ENCODE measurements at regions not wholly inside any gene's neighbourhood (a gene's known extent, or its start where the extent isn't known, plus 50 kb on each side); places are given as distances from the start of the nearest gene placed in this dataset.

- ChIA-PET CTCF (interaction anchor here (1.1 kb wide), 1 partner anchor 41 kb away, joined by 3 read pairs; no protein-coding TSS in a partner anchor), POLR2A (no interaction called here)
- H3K36me3 Mint-ChIP-seq (ENCODE audit: low read depth), result no peaks in the 10 kb centered on the region
- no peaks in the 10 kb centered on the region for H3K27me3 Mint-ChIP-seq (ENCODE audit: low read depth)
- H3K27ac Mint-ChIP-seq, result peak overlapping the region; percentile 1
- peaks cover 29% of the 10 kb centered on the region for H3K4me1 Mint-ChIP-seq (ENCODE audit: low read depth)
- H3K9me3 Mint-ChIP-seq (ENCODE audit: insufficient read depth), result no peaks in the 10 kb centered on the region
- H3K4me3 Mint-ChIP-seq, result no peak overlapping the region
- ATAC-seq, result no peak
- DNase-seq, result no peak
Measured at GRCh38 chr1:10901091-10901890, 104.8 kb upstream of the CASZ1 start.

- DNase-seq (no peak), ATAC-seq (no peak)
- H3K36me3 Mint-ChIP-seq (ENCODE audit: low read depth), result no peaks in the 10 kb centered on the region
- peaks cover 35% of the 10 kb centered on the region for H3K4me1 Mint-ChIP-seq (ENCODE audit: low read depth)
- H3K27me3 Mint-ChIP-seq (ENCODE audit: low read depth), result peaks cover 4% of the 10 kb centered on the region
- H3K9me3 Mint-ChIP-seq (ENCODE audit: insufficient read depth), result no peaks in the 10 kb centered on the region
- ChIA-PET CTCF (no interaction called here), POLR2A (no interaction called here)
- H3K4me3 Mint-ChIP-seq, result no peak overlapping the region
- no peak overlapping the region for H3K27ac Mint-ChIP-seq
Measured at GRCh38 chr1:10901891-10902805, 105.7 kb upstream of the CASZ1 start.

- H3K4me3 Mint-ChIP-seq, result no peak overlapping the region
- CTCF ChIA-PET, result no interaction called here
Measured at GRCh38 chr1:10903421-10903820, 107.0 kb upstream of the CASZ1 start.

GRCh38 chr1:10903821-10904220, 107.4 kb upstream of the CASZ1 start:
- Mint-ChIP-seq H3K9me3 (ENCODE audit: insufficient read depth) (no peaks in the 10 kb centered on the region), H3K4me3 (no peak overlapping the region), H3K36me3 (ENCODE audit: low read depth) (no peaks in the 10 kb centered on the region), H3K4me1 (ENCODE audit: low read depth) (peaks cover 34% of the 10 kb centered on the region), H3K27ac (peak overlapping the region; percentile 92), H3K27me3 (ENCODE audit: low read depth) (peaks cover 5% of the 10 kb centered on the region)
- ATAC-seq (peak; percentile 72), DNase-seq (peak; percentile 56)
- POLR2A ChIA-PET, result interaction anchor here (1.1 kb wide), 1 partner anchor 14 kb away, joined by 5 read pairs; no protein-coding TSS in a partner anchor
- CTCF ChIA-PET, result interaction anchor here (0.8 to 1.2 kb wide), 2 partner anchors 38 to 409 kb away, joined by 4 to 6 read pairs; no protein-coding TSS in a partner anchor

More at GRCh38 chr1:10903421-10903820, 107.0 kb upstream of the CASZ1 start:
- peaks cover 5% of the 10 kb centered on the region for H3K27me3 Mint-ChIP-seq (ENCODE audit: low read depth)
- POLR2A ChIA-PET, result interaction anchor here (1.1 kb wide), 1 partner anchor 15 kb away, joined by 5 read pairs; no protein-coding TSS in a partner anchor
- peaks cover 35% of the 10 kb centered on the region for H3K4me1 Mint-ChIP-seq (ENCODE audit: low read depth)
- ATAC-seq, result no peak
- peak overlapping the region; percentile 92 for H3K27ac Mint-ChIP-seq
- H3K36me3 Mint-ChIP-seq (ENCODE audit: low read depth), result no peaks in the 10 kb centered on the region
- H3K9me3 Mint-ChIP-seq (ENCODE audit: insufficient read depth), result no peaks in the 10 kb centered on the region
- DNase-seq, result no peak

- POLR2A ChIA-PET, result interaction anchor here (1.1 kb wide), 1 partner anchor 13 kb away, joined by 5 read pairs; no protein-coding TSS in a partner anchor
- peak overlapping the region; percentile 42 for H3K4me3 Mint-ChIP-seq
Measured at GRCh38 chr1:10904396-10905358, 107.8 kb upstream of the TARDBP start.

GRCh38 chr1:10905841-10906655, 106.4 kb upstream of the TARDBP start:
- H3K27me3 Mint-ChIP-seq (ENCODE audit: low read depth), result peaks cover 8% of the 10 kb centered on the region
- ChIA-PET POLR2A (no interaction called here), CTCF (interaction anchor here (1.4 kb wide), 1 partner anchor 214 kb away, joined by 4 read pairs; no protein-coding TSS in a partner anchor)
- no peak overlapping the region for H3K4me3 Mint-ChIP-seq
- H3K27ac Mint-ChIP-seq, result no peak overlapping the region
- ATAC-seq (no peak), DNase-seq (no peak)
- no peaks in the 10 kb centered on the region for H3K9me3 Mint-ChIP-seq (ENCODE audit: insufficient read depth)
- no peaks in the 10 kb centered on the region for H3K36me3 Mint-ChIP-seq (ENCODE audit: low read depth)
- H3K4me1 Mint-ChIP-seq (ENCODE audit: low read depth), result peaks cover 38% of the 10 kb centered on the region

More at GRCh38 chr1:10904396-10905358, 107.8 kb upstream of the TARDBP start:
- ATAC-seq, result peak; percentile 59
- Mint-ChIP-seq H3K27me3 (ENCODE audit: low read depth) (peaks cover 5% of the 10 kb centered on the region), H3K27ac (peak overlapping the region; percentile 92), H3K36me3 (ENCODE audit: low read depth) (no peaks in the 10 kb centered on the region), H3K4me1 (ENCODE audit: low read depth) (peaks cover 36% of the 10 kb centered on the region), H3K9me3 (ENCODE audit: insufficient read depth) (no peaks in the 10 kb centered on the region)
- DNase-seq, result peak; percentile 65
- CTCF ChIA-PET, result interaction anchor here (0.8 to 1.2 kb wide), 2 partner anchors 37 to 410 kb away, joined by 4 to 6 read pairs; no protein-coding TSS in a partner anchor

- no peaks in the 10 kb centered on the region for H3K36me3 Mint-ChIP-seq (ENCODE audit: low read depth)
- CTCF ChIA-PET, result interaction anchor here (1.4 kb wide), 1 partner anchor 215 kb away, joined by 4 read pairs; no protein-coding TSS in a partner anchor
Measured at GRCh38 chr1:10906866-10907519, 105.5 kb upstream of the TARDBP start.

GRCh38 chr1:10908266-10908665, 104.2 kb upstream of the TARDBP start:
- Mint-ChIP-seq H3K9me3 (ENCODE audit: insufficient read depth) (no peaks in the 10 kb centered on the region), H3K4me1 (ENCODE audit: low read depth) (peaks cover 37% of the 10 kb centered on the region), H3K4me3 (no peak overlapping the region), H3K27ac (no peak overlapping the region), H3K36me3 (ENCODE audit: low read depth) (no peaks in the 10 kb centered on the region), H3K27me3 (ENCODE audit: low read depth) (peaks cover 15% of the 10 kb centered on the region)
- DNase-seq (no peak), ATAC-seq (no peak)
- CTCF ChIA-PET, result interaction anchor here (1.6 kb wide), 1 partner anchor 34 kb away, joined by 4 read pairs; no protein-coding TSS in a partner anchor
- POLR2A ChIA-PET, result no interaction called here

More at GRCh38 chr1:10906866-10907519, 105.5 kb upstream of the TARDBP start:
- ATAC-seq (no peak), DNase-seq (no peak)
- Mint-ChIP-seq H3K4me3 (no peak overlapping the region), H3K9me3 (ENCODE audit: insufficient read depth) (no peaks in the 10 kb centered on the region), H3K27me3 (ENCODE audit: low read depth) (peaks cover 10% of the 10 kb centered on the region), H3K27ac (no peak overlapping the region), H3K4me1 (ENCODE audit: low read depth) (peaks cover 38% of the 10 kb centered on the region)
- POLR2A ChIA-PET, result no interaction called here

GRCh38 chr1:10909697-10910680, 102.5 kb upstream of the TARDBP start:
- DNase-seq, result peak; percentile 85
- peak; percentile 87 for ATAC-seq
- Mint-ChIP-seq H3K27ac (no peak overlapping the region), H3K36me3 (ENCODE audit: low read depth) (no peaks in the 10 kb centered on the region), H3K4me1 (ENCODE audit: low read depth) (peaks cover 20% of the 10 kb centered on the region), H3K9me3 (ENCODE audit: insufficient read depth) (no peaks in the 10 kb centered on the region), H3K4me3 (no peak overlapping the region), H3K27me3 (ENCODE audit: low read depth) (peaks cover 17% of the 10 kb centered on the region)
- ChIA-PET CTCF (interaction anchor here (0.7 to 1.6 kb wide), 7 partner anchors 32 to 415 kb away, joined by 3 to 5 read pairs (median 3); no protein-coding TSS in a partner anchor), POLR2A (no interaction called here)

Data from activated CD8-positive, alpha-beta T cell treated with anti-CD3 and anti-CD28 coated beads, Interleukin-2, amount 10 ng/mL, durations not matched to agents 7 days and 5 days (primary cell).